HCT116 (cell line): ENCODE measurements at regions not wholly inside any gene's neighbourhood (a gene's known extent, or its start where the extent isn't known, plus 50 kb on each side); places are given as distances from the start of the nearest gene placed in this dataset.

Experiments used
- ATAC-seq: fragments of 200-7000 bp; cut with Tn5 transposase; 2 replicates; pipeline ENCODE4 v1.9.1; 2020; ENCODE audit warnings: mild to moderate bottlenecking, moderate library complexity
- BruUV-seq: library from RNA; stranded (reverse); fragments of 400-500 nt; replicated peaks from 2 replicates; lab custom pipeline; 2021; lab: Mats Ljungman, UMichigan
- CTCF ChIA-PET: fragments of 300-600 bp; sonication (Branson Sonifier 250); formaldehyde crosslinking; loops from one replicate; lab custom pipeline; 2021; ENCODE audit warnings: antibody characterized with exemption; lab: Charles Lee
- POLR2A ChIA-PET: fragments of 300-600, 350-600 bp; sonication (Branson Sonifier 250); formaldehyde crosslinking; loops from one replicate; lab custom pipeline; 2021; ENCODE audit warnings: antibody characterized with exemption; lab: Charles Lee
- RAD21 ChIA-PET, 2 experiments: fragments of 300-600 bp; sonication (Branson Sonifier 250); formaldehyde crosslinking; loops; one replicate each; lab custom pipeline; 2023; ENCODE audit warnings: low total read pairs in 2 of 2; ENCODE audit not compliant: uncharacterized antibody in 2 of 2, unreplicated experiment in 2 of 2, low non-redundant PET in 1 of 2; lab: Charles Lee
- DNase-seq: peaks from one replicate; pipeline ENCODE4 v3.0.0-alpha.2; 2010; ENCODE audit warnings: low read depth, low spot score
- H2AFZ ChIP-seq: fragments of 200-600 bp; shearing (Covaris generic), sonication (generic); 2 replicates; pipeline ENCODE4 v1.6.1; 2017; ENCODE audit warnings: low read depth, mixed run types, mixed read lengths, antibody characterized with exemption, low read length; ENCODE audit not compliant: poor library complexity, severe bottlenecking
- H3K27ac ChIP-seq: 2 replicates; pipeline ENCODE4 v1.5.1; 2012; ENCODE audit warnings: low read depth, low read length
- H3K27me3 ChIP-seq: fragments of 200-600 bp; sonication (generic); 2 replicates; pipeline ENCODE4 v1.6.1; 2016; ENCODE audit warnings: mixed run types, low read length, mixed read lengths; ENCODE audit not compliant: insufficient read depth
- H3K36me3 ChIP-seq, 2 experiments: fragments of 200-500 bp in 1 of 2; fragments of 200-600 bp in 1 of 2; sonication (Bioruptor generic) in 1 of 2; sonication (generic) in 1 of 2; 2 replicates each; pipeline versions ENCODE4 v1.5.1 to v1.6.1; 2014 to 2016; ENCODE audit warnings: low read length in 2 of 2, inconsistent platforms in 1 of 2, mixed read lengths in 1 of 2, mixed run types in 1 of 2; ENCODE audit not compliant: insufficient read depth in 2 of 2, control insufficient read depth in 1 of 2
- H3K4me1 ChIP-seq, 2 experiments: fragments of 200-600 bp in 1 of 2; sonication (generic) in 1 of 2; 2 replicates each; pipeline versions ENCODE4 v1.5.1 to v1.6.1; 2012 to 2017; ENCODE audit warnings: low read length in 2 of 2, inconsistent platforms in 1 of 2, mild to moderate bottlenecking in 1 of 2, mixed read lengths in 1 of 2, mixed run types in 1 of 2, moderate library complexity in 1 of 2; ENCODE audit not compliant: insufficient read depth in 2 of 2, control insufficient read depth in 1 of 2
- H3K4me2 ChIP-seq: fragments of 200-600 bp; sonication (generic); 2 replicates; pipeline ENCODE4 v1.6.1; 2017; ENCODE audit warnings: mixed run types, low read length, mixed read lengths
- H3K4me3 ChIP-seq, 2 experiments: fragments of 200-600 bp in 1 of 2; sonication (generic) in 1 of 2; replicated peaks in 1 of 2; 2 replicates each; pipeline ENCODE4 v1.5.1; 2011 to 2016; ENCODE audit warnings: low read length in 2 of 2, control low read depth in 1 of 2, low read depth in 1 of 2, mild to moderate bottlenecking in 1 of 2, mixed read lengths in 1 of 2, mixed run types in 1 of 2
- H3K79me2 ChIP-seq: fragments of 200-600 bp; sonication (generic); 2 replicates; pipeline ENCODE4 v1.6.1; 2017; ENCODE audit warnings: mild to moderate bottlenecking, mixed run types, low read length, moderate library complexity, mixed read lengths; ENCODE audit not compliant: insufficient read depth
- H3K9ac ChIP-seq: fragments of 200-600 bp; sonication (generic); 2 replicates; pipeline ENCODE4 v1.6.1; 2016; ENCODE audit warnings: low read length, mixed read lengths
- H3K9me2 ChIP-seq: fragments of 200-600 bp; sonication (generic), shearing (Covaris generic); 2 replicates; pipeline ENCODE4 v1.6.1; 2017; ENCODE audit warnings: mixed run types, mild to moderate bottlenecking, moderate library complexity; ENCODE audit not compliant: insufficient read depth
- H3K9me3 ChIP-seq, 2 experiments: fragments of 200-500 bp in 1 of 2; fragments of 200-600 bp in 1 of 2; sonication (Bioruptor generic) in 1 of 2; sonication (generic) in 1 of 2; 2 replicates each; pipeline ENCODE4 v1.6.1; 2014 to 2017; ENCODE audit warnings: low read length in 2 of 2, mixed read lengths in 2 of 2, inconsistent platforms in 1 of 2, low read depth in 1 of 2, mild to moderate bottlenecking in 1 of 2, mixed run types in 1 of 2, moderate library complexity in 1 of 2; ENCODE audit not compliant: control insufficient read depth in 1 of 2, insufficient read depth in 1 of 2
- H4K20me1 ChIP-seq: fragments of 200-600 bp; sonication (generic), shearing (Covaris generic); 2 replicates; pipeline ENCODE4 v1.6.1; 2017; ENCODE audit warnings: mixed run types, mild to moderate bottlenecking, moderate library complexity; ENCODE audit not compliant: insufficient read depth
- CBX3 ChIP-seq: IDR thresholded peaks from 2 replicates; pipeline ENCODE4 v1.6.1; 2012; ENCODE audit warnings: low read depth
- EGR1 ChIP-seq: IDR thresholded peaks from 2 replicates; pipeline ENCODE4 v1.6.1; 2012; ENCODE audit warnings: low read depth
- EZH2 ChIP-seq: fragments of 200-600 bp; sonication (generic); IDR thresholded peaks from 2 replicates; pipeline ENCODE4 v1.6.1; 2017; ENCODE audit warnings: antibody characterized with exemption, mixed run types
- JUND ChIP-seq: IDR thresholded peaks from 2 replicates; pipeline ENCODE4 v1.6.1; 2012
- POLR2A ChIP-seq: IDR thresholded peaks from 2 replicates; pipeline ENCODE4 v1.7.0; 2011; ENCODE audit warnings: borderline replicate concordance; ENCODE audit not compliant: insufficient read depth, insufficient read length; ENCODE audit errors: extremely low read depth
- POLR2AphosphoS5 ChIP-seq: IDR thresholded peaks from 2 replicates; pipeline ENCODE4 v1.6.1; 2011; ENCODE audit warnings: mild to moderate bottlenecking, low read depth, low read length, moderate library complexity
- YY1 ChIP-seq: IDR thresholded peaks from 2 replicates; pipeline ENCODE4 v1.6.1; 2011; ENCODE audit warnings: low read length, low read depth, moderate library complexity, mild to moderate bottlenecking; ENCODE audit not compliant: insufficient replicate concordance; ENCODE audit errors: extremely low read depth
- intact Hi-C: fragments of 100-400 bp; cut with micrococcal nuclease; formaldehyde crosslinking; loops from 2 replicates; pipeline ENCODE4 v1.10.0; 2022
- TF ChIP-seq, protein P1 (sequence below), 3 experiments: fragments of 200-600 bp in 1 of 3; sonication (generic) in 1 of 3; IDR thresholded peaks in 2 of 3; conservative IDR thresholded peaks in 1 of 3; 2 replicates each; pipeline ENCODE4 v1.5.1; 2012 to 2017; ENCODE audit warnings: low read depth in 2 of 3, low read length in 2 of 3, antibody characterized with exemption in 1 of 3, borderline replicate concordance in 1 of 3, control low read depth in 1 of 3, mild to moderate bottlenecking in 1 of 3, mixed read lengths in 1 of 3, mixed run types in 1 of 3, moderate library complexity in 1 of 3; ENCODE audit not compliant: insufficient read depth in 1 of 3
- TF ChIP-seq, protein P2 (sequence below): IDR thresholded peaks from 2 replicates; pipeline ENCODE4 v1.6.1; 2012

DNA sequence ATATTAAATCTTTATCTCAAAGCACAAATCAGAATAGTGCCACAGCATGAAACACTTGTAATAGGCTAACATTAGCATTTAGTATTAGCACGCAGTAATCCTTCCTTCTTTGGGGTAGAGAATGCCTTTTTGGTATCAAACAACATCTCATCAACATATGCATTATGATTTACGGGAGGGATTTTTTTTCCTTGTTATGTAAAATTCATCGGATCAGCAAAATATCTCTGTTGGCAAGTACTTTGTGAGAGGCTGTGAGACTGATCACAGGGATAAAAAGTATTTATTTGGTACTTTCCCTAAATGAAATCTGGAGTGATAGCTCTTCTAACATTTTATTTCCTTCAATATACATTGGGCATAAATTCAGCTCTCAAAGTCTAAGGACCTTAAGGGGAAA is 68.4 kb upstream of the TMEM178A start:
- DNase-seq, result no peak
- CTCF ChIA-PET, result no interaction called here
- Histone ChIP-seq H4K20me1 (no peaks in the 10 kb centered on the region), H3K4me3 (no peak overlapping the region), H3K9ac (no peak overlapping the region), H3K79me2 (no peaks in the 10 kb centered on the region), H2AFZ (no peak overlapping the region), H3K9me2 (no peaks in the 10 kb centered on the region), H3K36me3 (no peaks in the 10 kb centered on the region), H3K9me3 (no peaks in the 10 kb centered on the region), H3K27me3 (no peaks in the 10 kb centered on the region), H3K27ac (no peak overlapping the region), H3K4me1 (no peaks in the 10 kb centered on the region), H3K4me2 (no peak overlapping the region)
- RAD21 ChIA-PET, result no interaction called here
- POLR2A ChIA-PET, result no interaction called here
- no peak for ATAC-seq
- TF ChIP-seq, protein P1, sequence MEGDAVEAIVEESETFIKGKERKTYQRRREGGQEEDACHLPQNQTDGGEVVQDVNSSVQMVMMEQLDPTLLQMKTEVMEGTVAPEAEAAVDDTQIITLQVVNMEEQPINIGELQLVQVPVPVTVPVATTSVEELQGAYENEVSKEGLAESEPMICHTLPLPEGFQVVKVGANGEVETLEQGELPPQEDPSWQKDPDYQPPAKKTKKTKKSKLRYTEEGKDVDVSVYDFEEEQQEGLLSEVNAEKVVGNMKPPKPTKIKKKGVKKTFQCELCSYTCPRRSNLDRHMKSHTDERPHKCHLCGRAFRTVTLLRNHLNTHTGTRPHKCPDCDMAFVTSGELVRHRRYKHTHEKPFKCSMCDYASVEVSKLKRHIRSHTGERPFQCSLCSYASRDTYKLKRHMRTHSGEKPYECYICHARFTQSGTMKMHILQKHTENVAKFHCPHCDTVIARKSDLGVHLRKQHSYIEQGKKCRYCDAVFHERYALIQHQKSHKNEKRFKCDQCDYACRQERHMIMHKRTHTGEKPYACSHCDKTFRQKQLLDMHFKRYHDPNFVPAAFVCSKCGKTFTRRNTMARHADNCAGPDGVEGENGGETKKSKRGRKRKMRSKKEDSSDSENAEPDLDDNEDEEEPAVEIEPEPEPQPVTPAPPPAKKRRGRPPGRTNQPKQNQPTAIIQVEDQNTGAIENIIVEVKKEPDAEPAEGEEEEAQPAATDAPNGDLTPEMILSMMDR (IDR thresholded peaks at IDR 0.05 in 2 of 3, conservative IDR thresholded peaks at IDR 0.05 in 1 of 3; ENCODE audit: borderline replicate concordance in 1 of 3, insufficient read depth in 1 of 3, low read depth in 2 of 3, low read length in 2 of 3), result no peak
- TF ChIP-seq YY1 (no peak), EGR1 (no peak), CBX3 (no peak), POLR2A (no peak), EZH2 (no peak)
- TF ChIP-seq, protein P2, sequence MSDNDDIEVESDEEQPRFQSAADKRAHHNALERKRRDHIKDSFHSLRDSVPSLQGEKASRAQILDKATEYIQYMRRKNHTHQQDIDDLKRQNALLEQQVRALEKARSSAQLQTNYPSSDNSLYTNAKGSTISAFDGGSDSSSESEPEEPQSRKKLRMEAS, result no peak
- BruUV-seq, result no TSS peak
- intact Hi-C loops, result no loop called here

DNA sequence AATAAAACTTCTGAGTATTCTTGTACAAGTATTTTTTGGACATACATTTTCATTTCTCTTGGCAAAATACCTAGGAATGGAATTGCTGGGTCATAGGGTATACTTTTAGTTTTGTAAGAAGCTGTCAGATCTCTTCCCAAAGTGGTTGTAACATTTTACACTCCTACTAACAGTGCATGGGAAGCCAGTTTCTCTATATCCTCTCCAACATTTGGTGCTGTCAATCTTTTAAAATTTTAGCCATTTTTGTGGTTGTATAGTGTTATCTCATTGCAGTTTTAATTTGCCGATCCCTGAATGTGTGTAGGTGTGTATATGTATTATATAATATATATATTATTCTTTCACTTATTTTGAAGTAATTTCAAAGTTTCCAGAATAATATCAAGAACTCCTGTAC is 63.1 kb upstream of the TMEM178A start:
- H3K9me3 ChIP-seq, result no peaks in the 10 kb centered on the region
- POLR2A ChIA-PET, result no interaction called here
- BruUV-seq, result no TSS peak
- CTCF ChIA-PET, result no interaction called here
- peaks cover 7% of the 10 kb centered on the region; the same call in 1 of the 2 replicates for H3K27me3 ChIP-seq
- H3K9me2 ChIP-seq, result no peaks in the 10 kb centered on the region
- no peak overlapping the region for H3K9ac ChIP-seq
- H4K20me1 ChIP-seq, result no peaks in the 10 kb centered on the region
- H3K36me3 ChIP-seq, result no peaks in the 10 kb centered on the region
- no peak overlapping the region for H2AFZ ChIP-seq
- intact Hi-C loops, result no loop called here
- no peak overlapping the region for H3K4me2 ChIP-seq
- no peaks in the 10 kb centered on the region for H3K79me2 ChIP-seq
- RAD21 ChIA-PET, result no interaction called here
- no peaks in the 10 kb centered on the region for H3K4me1 ChIP-seq
- H3K4me3 ChIP-seq, result no peak overlapping the region
- TF ChIP-seq EZH2 (no peak), JUND (no peak), POLR2AphosphoS5 (no peak), POLR2A (no peak), YY1 (no peak)
- DNase-seq (no peak), ATAC-seq (no peak)
- H3K27ac ChIP-seq, result no peak overlapping the region
